H9 (cell line): ENCODE measurements at regions not wholly inside any gene's neighbourhood (a gene's known extent, or its start where the extent isn't known, plus 50 kb on each side); places are given as distances from the start of the nearest gene placed in this dataset.

Experiments
- DNase-seq: peaks from one replicate; pipeline ENCODE4 v3.0.0-alpha.2; 2017
- H2AFZ ChIP-seq: one replicate; pipeline ENCODE4 v1.6.1; 2013; ENCODE audit warnings: mild to moderate bottlenecking, low read length, control low read depth, moderate library complexity
- H2AK5ac ChIP-seq: 2 replicates; pipeline ENCODE4 v1.6.1; 2013; ENCODE audit warnings: low read length, control low read depth, mixed read lengths; ENCODE audit not compliant: insufficient read length
- H2BK120ac ChIP-seq: one replicate; pipeline ENCODE4 v1.6.1; 2013; ENCODE audit warnings: low read depth, mild to moderate bottlenecking, low read length, control low read depth, inconsistent platforms; ENCODE audit not compliant: poor library complexity, severe bottlenecking
- H2BK12ac ChIP-seq: 2 replicates; pipeline ENCODE4 v1.6.1; 2013; ENCODE audit warnings: low read length, control low read depth, mixed read lengths, low read depth; ENCODE audit not compliant: insufficient read length
- H2BK15ac ChIP-seq: 2 replicates; pipeline ENCODE4 v1.6.1; 2013; ENCODE audit warnings: low read depth, low read length, control low read depth
- H2BK20ac ChIP-seq: one replicate; pipeline ENCODE4 v1.6.1; 2013; ENCODE audit warnings: low read depth, mild to moderate bottlenecking, low read length, control low read depth, inconsistent platforms; ENCODE audit not compliant: poor library complexity, severe bottlenecking
- H2BK5ac ChIP-seq: 2 replicates; pipeline ENCODE4 v1.6.1; 2013; ENCODE audit warnings: low read length, control low read depth, mixed read lengths; ENCODE audit not compliant: insufficient read length
- H3K14ac ChIP-seq: 2 replicates; pipeline ENCODE4 v1.6.1; 2013; ENCODE audit warnings: low read length, control low read depth; ENCODE audit not compliant: insufficient read depth
- H3K18ac ChIP-seq: 2 replicates; pipeline ENCODE4 v1.6.1; 2013; ENCODE audit warnings: low read depth, mild to moderate bottlenecking, mixed read lengths, low read length, control low read depth; ENCODE audit not compliant: insufficient read length
- H3K23ac ChIP-seq: 2 replicates; pipeline ENCODE4 v1.6.1; 2013; ENCODE audit warnings: low read length, control low read depth, mixed read lengths, low read depth; ENCODE audit not compliant: insufficient read length
- H3K23me2 ChIP-seq: 2 replicates; pipeline ENCODE4 v1.6.1; 2013; ENCODE audit warnings: low read depth, mild to moderate bottlenecking, mixed read lengths, low read length, control low read depth; ENCODE audit not compliant: insufficient read length, poor library complexity, severe bottlenecking
- H3K27ac ChIP-seq: 2 replicates; pipeline ENCODE4 v1.5.1; 2013; ENCODE audit warnings: low read length, control low read depth, mixed read lengths, low read depth; ENCODE audit not compliant: insufficient read length
- H3K27me3 ChIP-seq: 2 replicates; pipeline ENCODE4 v1.6.1; 2013; ENCODE audit warnings: low read length, control low read depth, inconsistent platforms; ENCODE audit not compliant: insufficient read depth
- H3K4ac ChIP-seq: 2 replicates; pipeline ENCODE4 v1.6.1; 2013; ENCODE audit warnings: low read depth, mild to moderate bottlenecking, control low read depth, inconsistent platforms, low read length, moderate library complexity
- H3K4me1 ChIP-seq: 2 replicates; pipeline ENCODE4 v1.6.1; 2013; ENCODE audit warnings: low read length, control low read depth, inconsistent platforms; ENCODE audit not compliant: insufficient read depth
- H3K4me2 ChIP-seq: 2 replicates; pipeline ENCODE4 v1.6.1; 2013; ENCODE audit warnings: low read length, control low read depth, mixed read lengths; ENCODE audit not compliant: insufficient read length, insufficient read depth
- H3K56ac ChIP-seq: 2 replicates; pipeline ENCODE4 v1.6.1; 2013; ENCODE audit warnings: low read depth, mild to moderate bottlenecking, mixed read lengths, low read length, control low read depth; ENCODE audit not compliant: insufficient read length
- H3K79me1 ChIP-seq: 2 replicates; pipeline ENCODE4 v1.6.1; 2013; ENCODE audit warnings: low read depth, mild to moderate bottlenecking, moderate library complexity, low read length, control low read depth, inconsistent platforms; ENCODE audit not compliant: insufficient read depth, poor library complexity, severe bottlenecking
- H3K79me2 ChIP-seq: 2 replicates; pipeline ENCODE4 v1.6.1; 2013; ENCODE audit warnings: low read length, control low read depth, inconsistent platforms; ENCODE audit not compliant: insufficient read depth
- H3K9ac ChIP-seq: 2 replicates; pipeline ENCODE4 v1.6.1; 2013; ENCODE audit warnings: low read length, control low read depth, mixed read lengths; ENCODE audit not compliant: insufficient read length; ENCODE audit errors: extremely low read depth
- H3K9me3 ChIP-seq: one replicate; pipeline ENCODE4 v1.6.1; 2013; ENCODE audit warnings: low read depth, low read length, inconsistent platforms; ENCODE audit not compliant: control insufficient read depth
- H3T11ph ChIP-seq: one replicate; pipeline ENCODE4 v1.6.1; 2013; ENCODE audit warnings: mild to moderate bottlenecking, low read length, control low read depth, inconsistent platforms
- H4K20me1 ChIP-seq: one replicate; pipeline ENCODE4 v1.6.1; 2013; ENCODE audit not compliant: control insufficient read depth, insufficient read length, insufficient read depth
- H4K5ac ChIP-seq: 2 replicates; pipeline ENCODE4 v1.6.1; 2013; ENCODE audit warnings: low read depth, mild to moderate bottlenecking, mixed read lengths, low read length, control low read depth; ENCODE audit not compliant: insufficient read length
- H4K8ac ChIP-seq: replicated peaks from 2 replicates; pipeline ENCODE4 v1.6.1; 2013; ENCODE audit warnings: low read length, control low read depth, mixed read lengths, low read depth; ENCODE audit not compliant: insufficient read length
- H4K91ac ChIP-seq: 2 replicates; pipeline ENCODE4 v1.6.1; 2013; ENCODE audit warnings: low read depth, mild to moderate bottlenecking, moderate library complexity, mixed read lengths, low read length, control low read depth; ENCODE audit not compliant: insufficient read length
- H3K27ac Mint-ChIP-seq, 3 experiments: 2 replicates in 2 of 3; 3 replicates in 1 of 3; pipeline ENCODE4 v1.8.0; 2020 to 2021; ENCODE audit warnings: mixed read lengths in 3 of 3, mild to moderate bottlenecking in 1 of 3, moderate library complexity in 1 of 3
- H3K27me3 Mint-ChIP-seq: 2 replicates; pipeline ENCODE4 v1.8.0; 2021; ENCODE audit warnings: low read depth, mild to moderate bottlenecking, moderate library complexity, mixed read lengths
- H3K36me3 Mint-ChIP-seq, 3 experiments: 2 replicates in 2 of 3; 3 replicates in 1 of 3; pipeline ENCODE4 v1.8.0; 2020 to 2021; ENCODE audit warnings: low read depth in 3 of 3, mixed read lengths in 3 of 3; ENCODE audit not compliant: insufficient read depth in 1 of 3
- H3K4me1 Mint-ChIP-seq, 2 experiments: 2 replicates each; pipeline ENCODE4 v1.8.0; 2020; ENCODE audit warnings: mixed read lengths in 2 of 2
- H3K4me3 Mint-ChIP-seq, 2 experiments: 2 replicates in 1 of 2; 3 replicates in 1 of 2; pipeline ENCODE4 v1.8.0; 2020 to 2021; ENCODE audit warnings: mild to moderate bottlenecking in 2 of 2, mixed read lengths in 2 of 2, moderate library complexity in 1 of 2
- H3K9me3 Mint-ChIP-seq, 2 experiments: 2 replicates in 1 of 2; 3 replicates in 1 of 2; pipeline ENCODE4 v1.8.0; 2020; ENCODE audit warnings: mild to moderate bottlenecking in 2 of 2, mixed read lengths in 2 of 2, moderate library complexity in 1 of 2
- WGBS: extraction: QIAGEN DNeasy Blood & Tissue Kit; methylation state at CpG from one replicate; pipeline ENCODE4 v1.1.7; 2013; ENCODE audit warnings: missing lambda C conversion rate, low lambda C conversion rate, mixed read lengths; ENCODE audit not compliant: insufficient read length; ENCODE audit errors: extremely low coverage; 5-methylcytosine and 5-hydroxymethylcytosine counted together
- TF ChIP-seq, protein P1 (sequence below): fragments of 200-600 bp; sonication (generic); conservative IDR thresholded peaks from 3 replicates; pipeline ENCODE4 v1.8.0; 2021; ENCODE audit warnings: antibody characterized with exemption, mild to moderate bottlenecking

DNA sequence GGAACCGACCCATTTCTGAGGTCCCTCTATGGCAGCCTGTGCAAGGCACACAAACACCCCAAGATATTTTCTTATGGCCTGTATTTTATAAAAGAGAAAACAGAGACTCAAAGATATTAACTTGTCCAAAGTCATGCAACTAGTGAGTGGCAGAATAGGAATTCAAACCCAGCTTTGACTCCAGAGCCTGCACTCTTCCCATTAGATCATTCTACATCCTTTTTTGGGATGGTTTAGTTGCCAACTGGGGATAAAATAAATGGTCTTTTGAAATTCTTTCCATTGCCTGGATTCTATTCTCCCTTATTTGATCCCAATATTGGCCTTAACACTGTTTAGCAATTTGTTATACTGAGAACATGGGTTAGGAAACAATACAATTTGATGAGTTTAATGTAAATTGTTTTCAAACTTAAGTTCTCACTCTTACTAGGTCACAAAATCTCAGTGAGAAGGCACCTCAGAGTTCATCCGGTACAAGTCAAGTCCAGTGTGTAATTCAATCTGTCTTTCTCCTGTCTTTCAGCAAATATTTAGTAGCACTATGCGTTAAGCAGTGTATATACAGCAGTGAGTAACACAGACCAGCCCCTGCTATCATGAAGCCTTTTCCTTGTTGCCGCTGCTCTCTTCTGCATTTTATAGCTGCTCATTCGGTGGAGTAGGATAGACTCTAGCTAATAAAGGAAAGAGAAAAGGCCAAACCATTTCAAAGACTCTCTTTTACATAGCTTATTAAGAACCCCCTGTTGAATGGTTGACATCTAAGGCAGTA is 162.1 kb upstream of the IFNG-AS1 start:
- Histone ChIP-seq H3K4ac (no peak overlapping the region), H2BK5ac (no peak overlapping the region), H3K27ac (no peak overlapping the region), H4K5ac (no peak overlapping the region), H3K9me3 (no peaks in the 10 kb centered on the region), H3K4me1 (no peaks in the 10 kb centered on the region), H4K8ac (no peak overlapping the region), H4K20me1 (no peaks in the 10 kb centered on the region), H3K9ac (no peak overlapping the region), H3K79me2 (no peaks in the 10 kb centered on the region), H3K18ac (no peak overlapping the region), H3K56ac (no peak overlapping the region), H3K79me1 (no peaks in the 10 kb centered on the region), H3K14ac (no peak overlapping the region), H3K23me2 (no peaks in the 10 kb centered on the region), H3K27me3 (no peaks in the 10 kb centered on the region), H2AK5ac (no peak overlapping the region), H2BK20ac (no peak overlapping the region), H2BK120ac (no peak overlapping the region), H2BK12ac (no peak overlapping the region), H2AFZ (no peak overlapping the region), H3K4me2 (no peak overlapping the region), H3K23ac (no peak overlapping the region), H3T11ph (no peak overlapping the region), H4K91ac (no peak overlapping the region), H2BK15ac (no peak overlapping the region)
- Mint-ChIP-seq H3K27ac (no peak overlapping the region), H3K36me3 (no peaks in the 10 kb centered on the region), H3K27me3 (no peaks in the 10 kb centered on the region), H3K4me3 (no peak overlapping the region), H3K4me1 (peaks cover 5 to 6% of the 10 kb centered on the region in 2 experiments), H3K9me3 (no peaks in the 10 kb centered on the region)
- TF ChIP-seq, protein P1, sequence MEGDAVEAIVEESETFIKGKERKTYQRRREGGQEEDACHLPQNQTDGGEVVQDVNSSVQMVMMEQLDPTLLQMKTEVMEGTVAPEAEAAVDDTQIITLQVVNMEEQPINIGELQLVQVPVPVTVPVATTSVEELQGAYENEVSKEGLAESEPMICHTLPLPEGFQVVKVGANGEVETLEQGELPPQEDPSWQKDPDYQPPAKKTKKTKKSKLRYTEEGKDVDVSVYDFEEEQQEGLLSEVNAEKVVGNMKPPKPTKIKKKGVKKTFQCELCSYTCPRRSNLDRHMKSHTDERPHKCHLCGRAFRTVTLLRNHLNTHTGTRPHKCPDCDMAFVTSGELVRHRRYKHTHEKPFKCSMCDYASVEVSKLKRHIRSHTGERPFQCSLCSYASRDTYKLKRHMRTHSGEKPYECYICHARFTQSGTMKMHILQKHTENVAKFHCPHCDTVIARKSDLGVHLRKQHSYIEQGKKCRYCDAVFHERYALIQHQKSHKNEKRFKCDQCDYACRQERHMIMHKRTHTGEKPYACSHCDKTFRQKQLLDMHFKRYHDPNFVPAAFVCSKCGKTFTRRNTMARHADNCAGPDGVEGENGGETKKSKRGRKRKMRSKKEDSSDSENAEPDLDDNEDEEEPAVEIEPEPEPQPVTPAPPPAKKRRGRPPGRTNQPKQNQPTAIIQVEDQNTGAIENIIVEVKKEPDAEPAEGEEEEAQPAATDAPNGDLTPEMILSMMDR: no peak
- WGBS: no CpG with 5 or more reads among the region's 5 CpGs
- DNase-seq: no peak
